Islet of Langerhans (tissue), 1 donor: ENCODE measurements at regions not wholly inside any gene's neighbourhood (a gene's known extent, or its start where the extent isn't known, plus 50 kb on each side); places are given as distances from the start of the nearest gene placed in this dataset.
A peak's percentile ranks its signal among the peaks of the same experiment; 100 is the strongest.
"Not testable (repeated sequence)": the region's sequence is repeated elsewhere in the genome, so short reads cannot be mapped to it uniquely, and the experiment has no call there.

Experiments
- FAIRE-seq: peaks from one replicate; lab custom pipeline; 2011; peaks lifted over from hg19 to GRCh38; lab: Jason Lieb, UNC

DNA sequence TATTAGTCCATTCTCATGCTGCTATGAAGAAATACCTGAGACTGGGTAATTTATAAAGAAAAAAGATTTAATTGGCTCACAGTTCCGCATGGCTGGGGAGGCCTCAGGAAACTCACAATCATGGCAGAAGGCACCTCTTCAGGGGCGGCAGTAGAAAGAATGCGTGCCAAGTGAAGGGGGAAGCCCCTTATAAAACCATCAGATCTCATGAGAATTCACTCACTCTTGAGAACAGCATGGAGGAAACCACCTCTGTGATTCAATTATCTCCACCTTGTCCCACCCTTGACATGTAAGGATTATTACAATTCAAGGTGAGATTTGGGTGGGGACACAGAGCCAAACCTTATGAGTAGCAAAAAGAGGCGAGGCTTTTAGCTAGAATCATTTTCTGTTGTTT lies 60.7 kb upstream of the P2RY1 start:
- not testable (repeated sequence) for FAIRE-seq

DNA sequence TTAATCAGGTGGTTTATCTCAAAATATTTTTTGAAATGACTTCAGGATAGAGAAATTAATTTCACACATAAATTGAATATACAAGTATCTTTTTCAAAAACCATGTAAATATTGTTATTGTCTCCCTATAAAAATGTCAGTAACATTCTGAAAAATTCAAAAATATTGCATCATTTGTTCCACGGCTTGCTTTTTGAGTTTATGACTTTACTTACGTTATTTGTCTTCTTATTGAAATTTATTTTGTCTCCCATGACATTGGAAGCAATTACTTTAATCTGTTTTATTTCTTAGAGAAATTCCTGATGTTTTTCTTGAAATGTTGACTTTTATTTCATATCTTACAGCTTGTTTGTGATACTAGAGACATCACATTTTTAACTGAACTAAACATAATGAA lies 56.9 kb upstream of the P2RY1 start:
- no peak for FAIRE-seq

DNA sequence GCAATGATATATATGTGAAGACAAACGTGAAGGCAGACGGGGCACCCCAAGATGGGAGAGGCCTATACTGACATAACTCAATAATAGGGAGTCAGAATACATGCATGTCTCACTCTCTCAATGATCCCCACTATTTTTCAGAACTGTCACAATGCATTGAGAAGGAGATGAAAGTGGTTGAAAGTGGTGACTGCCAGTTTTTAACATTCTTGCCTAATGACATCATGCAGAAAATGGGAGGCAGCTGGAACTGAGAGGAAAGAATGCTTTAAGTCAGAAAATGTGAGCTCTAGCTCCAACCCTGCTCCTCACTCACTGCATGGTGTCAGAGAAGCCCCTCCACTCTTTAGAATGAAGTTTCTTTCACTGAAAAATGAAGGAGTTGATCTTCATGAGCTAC lies 55.3 kb upstream of the P2RY1 start:
- no peak for FAIRE-seq

DNA sequence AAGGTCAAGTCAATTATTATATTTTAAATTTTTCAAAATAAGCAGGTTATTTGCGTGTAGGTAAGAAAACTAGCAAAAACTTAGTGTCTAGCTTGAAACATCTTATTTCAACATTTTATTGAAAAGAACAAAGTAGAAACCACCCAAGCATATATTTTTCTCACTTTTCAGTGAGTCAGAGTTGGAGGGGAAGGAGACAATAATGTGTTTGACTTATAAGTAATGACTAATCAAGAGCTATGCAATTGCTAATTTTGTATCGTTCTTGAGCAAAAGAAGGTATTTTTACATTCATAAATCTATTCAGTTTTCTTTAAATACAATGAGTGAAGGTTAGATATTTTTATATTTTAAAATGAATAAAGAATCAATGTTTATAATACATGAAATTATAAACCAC lies 54.4 kb upstream of the P2RY1 start:
- peak; percentile 53 for FAIRE-seq

DNA sequence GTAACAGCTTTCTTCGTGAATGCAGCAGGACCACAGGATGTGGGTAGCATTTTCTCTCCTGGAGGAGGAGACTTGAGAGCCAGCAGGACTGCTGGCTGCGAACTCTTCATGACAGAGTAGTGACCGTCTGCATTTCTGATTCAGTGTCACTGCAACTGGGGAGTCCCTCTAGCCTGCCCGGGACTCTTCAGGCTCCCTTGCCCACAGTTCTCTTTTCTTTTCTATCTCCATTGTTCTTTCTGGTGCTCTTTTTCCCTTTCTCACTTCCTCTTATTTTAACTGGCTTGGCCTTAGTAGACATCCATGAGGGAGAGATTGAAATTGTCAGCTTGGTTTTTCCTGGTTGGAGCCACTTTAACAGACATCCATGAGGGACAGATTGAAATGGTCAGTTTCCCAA lies 49.9 kb upstream of the P2RY1 start:
- no peak for FAIRE-seq
